Fibroblast of villous mesenchyme (primary cell): ENCODE measurements at regions not wholly inside any gene's neighbourhood (a gene's known extent, or its start where the extent isn't known, plus 50 kb on each side); places are given as distances from the start of the nearest gene placed in this dataset.

ENCODE experiments used
- DNase-seq: peaks from one replicate; pipeline ENCODE4 v3.0.0-alpha.2; 2010; ENCODE audit warnings: low read depth
- H3K4me3 ChIP-seq: 2 replicates; pipeline ENCODE4 v1.5.1; 2011; ENCODE audit warnings: low read depth, mild to moderate bottlenecking, low read length
- TF ChIP-seq, protein P1 (sequence below): IDR thresholded peaks from 2 replicates; pipeline ENCODE4 v1.5.1; 2012; ENCODE audit warnings: low read depth, mild to moderate bottlenecking, low read length; ENCODE audit not compliant: insufficient read depth

DNA sequence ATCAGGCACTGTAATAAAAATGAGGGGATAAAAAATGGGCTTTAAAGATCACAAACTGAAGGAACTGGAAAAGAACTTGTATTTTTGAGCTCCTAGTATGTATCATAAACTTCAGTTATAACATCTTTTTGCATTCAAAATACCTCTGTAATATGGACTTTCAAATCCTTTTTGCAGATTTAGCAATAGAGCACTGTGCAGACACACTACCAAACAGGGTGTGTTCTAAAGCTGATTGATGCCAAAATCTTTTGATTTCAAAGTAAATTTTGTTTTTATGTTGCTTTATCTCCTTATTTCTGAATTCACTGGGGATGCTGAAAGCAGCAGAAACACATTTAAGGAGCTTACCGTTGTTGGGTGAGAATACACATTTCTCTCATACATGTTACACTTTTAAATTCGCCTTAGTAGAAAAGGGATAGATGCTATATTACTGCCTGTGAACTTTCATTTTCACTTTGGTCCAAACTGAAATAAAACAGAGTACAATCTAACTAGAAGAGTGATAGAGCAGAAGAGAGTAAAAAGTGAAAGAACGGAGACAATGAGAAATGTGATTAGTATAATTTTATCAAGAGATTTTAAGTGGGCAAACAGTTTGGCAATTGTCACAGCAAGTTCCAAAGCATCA lies 1126.6 kb downstream of the BRINP3 start:
- TF ChIP-seq, protein P1, sequence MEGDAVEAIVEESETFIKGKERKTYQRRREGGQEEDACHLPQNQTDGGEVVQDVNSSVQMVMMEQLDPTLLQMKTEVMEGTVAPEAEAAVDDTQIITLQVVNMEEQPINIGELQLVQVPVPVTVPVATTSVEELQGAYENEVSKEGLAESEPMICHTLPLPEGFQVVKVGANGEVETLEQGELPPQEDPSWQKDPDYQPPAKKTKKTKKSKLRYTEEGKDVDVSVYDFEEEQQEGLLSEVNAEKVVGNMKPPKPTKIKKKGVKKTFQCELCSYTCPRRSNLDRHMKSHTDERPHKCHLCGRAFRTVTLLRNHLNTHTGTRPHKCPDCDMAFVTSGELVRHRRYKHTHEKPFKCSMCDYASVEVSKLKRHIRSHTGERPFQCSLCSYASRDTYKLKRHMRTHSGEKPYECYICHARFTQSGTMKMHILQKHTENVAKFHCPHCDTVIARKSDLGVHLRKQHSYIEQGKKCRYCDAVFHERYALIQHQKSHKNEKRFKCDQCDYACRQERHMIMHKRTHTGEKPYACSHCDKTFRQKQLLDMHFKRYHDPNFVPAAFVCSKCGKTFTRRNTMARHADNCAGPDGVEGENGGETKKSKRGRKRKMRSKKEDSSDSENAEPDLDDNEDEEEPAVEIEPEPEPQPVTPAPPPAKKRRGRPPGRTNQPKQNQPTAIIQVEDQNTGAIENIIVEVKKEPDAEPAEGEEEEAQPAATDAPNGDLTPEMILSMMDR: no peak
- no peak overlapping the region for H3K4me3 ChIP-seq
- no peak for DNase-seq

DNA sequence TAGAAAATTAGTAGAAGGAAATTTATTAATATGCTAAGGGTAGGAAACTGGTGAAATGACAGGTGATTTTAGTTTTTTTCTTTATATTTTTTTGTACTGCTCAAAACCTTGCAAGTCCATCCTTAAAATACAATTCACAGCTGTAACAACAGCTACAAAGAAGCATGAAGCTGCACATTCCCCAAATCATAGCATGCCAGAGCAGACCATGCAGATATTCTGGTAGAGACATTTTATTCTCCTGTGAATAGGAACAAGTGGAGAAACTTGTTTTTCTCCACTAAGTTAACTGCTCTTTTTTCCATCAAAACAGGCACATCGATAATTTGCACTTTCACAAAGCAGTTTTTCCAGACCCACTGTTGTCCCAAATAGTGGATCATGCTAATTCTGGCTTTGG lies 1125.7 kb downstream of the BRINP3 start:
- DNase-seq: no peak

DNA sequence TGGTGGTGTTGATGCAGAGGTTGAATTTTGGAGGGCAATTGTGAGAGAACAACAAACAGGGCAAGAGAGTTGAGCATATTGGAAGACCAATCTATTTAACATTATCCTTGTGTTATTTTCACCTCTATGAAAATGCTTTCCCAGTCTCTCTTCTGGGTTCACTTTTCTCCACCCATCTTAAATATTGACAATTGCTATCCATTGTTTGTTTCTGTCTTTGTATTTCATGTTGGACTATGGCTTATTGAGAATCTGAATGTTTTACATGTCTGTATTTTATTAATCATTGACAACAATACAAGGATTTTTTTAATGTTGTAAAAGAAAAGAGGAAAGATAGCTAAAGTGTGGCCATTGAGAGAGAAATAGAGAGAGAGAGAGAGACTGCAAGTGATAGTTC lies 1121.5 kb downstream of the BRINP3 start:
- H3K4me3 ChIP-seq: no peak overlapping the region
- TF ChIP-seq, protein P1: no peak
- DNase-seq: no peak

More for the DNA sequence above, 1125.7 kb downstream of the BRINP3 start:
- TF ChIP-seq, protein P1: no peak
- H3K4me3 ChIP-seq: no peak overlapping the region

DNA sequence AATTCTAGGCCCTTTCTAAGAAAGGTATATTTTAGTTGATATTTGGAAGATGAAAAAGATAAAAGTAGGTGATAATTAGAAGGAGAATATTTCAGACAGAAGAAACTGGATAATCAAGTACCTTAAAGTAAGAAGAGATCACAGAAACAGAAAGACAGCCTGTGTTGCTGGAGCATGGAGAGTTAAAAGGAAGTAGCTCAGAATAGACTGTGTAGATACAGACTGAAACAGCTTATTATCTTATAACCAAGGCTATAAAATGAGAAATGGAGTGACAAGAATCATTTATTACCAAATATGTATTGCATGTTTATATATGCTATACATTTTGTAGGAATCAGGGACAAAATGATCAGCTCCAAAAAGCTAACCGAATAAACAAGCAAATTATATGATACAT lies 1120.3 kb downstream of the BRINP3 start:
- TF ChIP-seq, protein P1: no peak
- no peak for DNase-seq
- H3K4me3 ChIP-seq: no peak overlapping the region

DNA sequence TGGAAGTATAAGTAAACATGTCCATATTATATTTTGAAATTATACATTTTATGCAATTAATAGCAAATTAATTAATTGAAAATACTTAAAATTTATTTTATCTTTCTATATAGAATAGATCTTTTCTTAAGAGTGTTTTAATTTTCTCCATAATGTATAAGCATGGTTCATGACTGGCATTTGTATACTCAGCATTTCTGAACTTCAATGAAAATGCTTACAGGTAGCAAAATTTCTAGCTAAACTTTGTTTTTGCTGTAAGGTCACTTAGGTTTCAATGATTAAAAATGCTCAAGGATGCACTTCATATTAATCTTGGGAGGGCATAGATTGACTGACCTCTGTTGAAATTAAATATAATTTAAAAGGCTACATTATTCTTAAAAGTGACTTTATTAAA lies 1108.1 kb downstream of the BRINP3 start:
- no peak overlapping the region for H3K4me3 ChIP-seq
- TF ChIP-seq, protein P1: no peak
- DNase-seq: no peak

DNA sequence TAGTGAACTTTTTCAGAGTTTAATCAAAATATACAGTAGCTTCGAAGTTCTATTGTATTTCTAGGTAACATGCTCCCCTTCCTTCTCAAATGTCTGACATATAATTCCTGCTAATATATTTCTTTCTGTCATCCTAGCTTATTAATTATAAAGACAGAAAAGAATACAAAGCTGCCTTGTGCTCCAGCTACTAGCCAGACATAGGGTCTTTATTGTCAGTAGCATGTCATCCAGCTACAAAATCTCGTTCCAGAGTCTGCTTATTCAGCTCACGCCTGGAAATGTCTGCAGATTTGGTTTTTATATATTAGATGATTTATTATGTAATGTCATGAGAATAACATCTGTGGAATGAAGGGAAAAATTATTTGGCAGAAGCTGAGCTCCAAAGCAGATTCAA lies 1102.8 kb downstream of the BRINP3 start:
- DNase-seq: no peak
- H3K4me3 ChIP-seq: no peak overlapping the region
- TF ChIP-seq, protein P1: no peak

DNA sequence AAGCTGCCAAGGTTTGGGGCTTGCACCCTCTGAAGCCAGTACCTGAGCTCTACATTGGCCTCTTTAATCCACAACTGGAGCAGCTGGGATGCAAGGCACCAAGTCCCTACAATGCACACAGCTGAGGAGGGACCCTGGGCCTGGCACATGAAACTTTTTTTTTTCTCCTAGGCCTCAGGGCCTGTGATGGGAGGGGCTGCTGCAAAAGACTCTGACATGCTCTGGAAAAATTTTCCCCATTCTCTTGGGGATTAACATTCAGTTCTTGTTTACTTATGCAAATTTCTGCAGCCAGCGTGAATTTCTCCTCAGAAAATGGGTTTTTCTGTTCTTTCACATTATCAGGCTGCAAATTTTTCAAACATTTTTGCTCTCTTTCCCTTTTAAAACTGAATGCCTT lies 1072.2 kb downstream of the BRINP3 start:
- H3K4me3 ChIP-seq: no peak overlapping the region
- TF ChIP-seq, protein P1: no peak
- no peak for DNase-seq
